K562 (cell line): ENCODE measurements at regions not wholly inside any gene's neighbourhood (a gene's known extent, or its start where the extent isn't known, plus 50 kb on each side); places are given as distances from the start of the nearest gene placed in this dataset.

Experiments
- ATAC-seq: fragments of 200-7000 bp; cut with Tn5 transposase; 3 replicates; pipeline ENCODE4 v1.9.1; 2020; ENCODE audit warnings: moderate library complexity
- BruUV-seq: library from RNA; stranded (reverse); fragments of 400-500 nt; replicated peaks from 2 replicates; lab custom pipeline; 2021; lab: Mats Ljungman, UMichigan
- CTCF ChIA-PET: fragments of 300-600 bp; formaldehyde crosslinking; extraction: SDS; loops from one replicate; lab custom pipeline; 2021; ENCODE audit warnings: low intra/inter-chr PET ratio; lab: Yijun Ruan, JAX
- POLR2A ChIA-PET: fragments of 300-600, 350-650 bp; sonication (Branson Sonifier 250); formaldehyde crosslinking; extraction: SDS; loops from one replicate; lab custom pipeline; 2021; ENCODE audit warnings: antibody characterized with exemption, inconsistent platforms; lab: Yijun Ruan, JAX
- DNase-seq, 4 experiments: peaks; one replicate each; pipeline versions ENCODE4 v3.0.0 to v3.0.0-alpha.2; 2011 to 2018; ENCODE audit warnings: low spot score in 3 of 4, mixed read lengths in 3 of 4; ENCODE audit errors: extremely low read depth in 1 of 4
- FAIRE-seq: peaks from 2 replicates; lab custom pipeline; 2011; peaks lifted over from hg19 to GRCh38; lab: Jason Lieb, UNC
- H2AFZ ChIP-seq: 2 replicates; pipeline ENCODE4 v1.6.0; 2011; ENCODE audit warnings: low read depth, low read length, control low read depth, inconsistent platforms
- H3K27ac ChIP-seq: fragments of 200-600 bp; 3 replicates; pipeline ENCODE4 v1.8.0; 2011; ENCODE audit warnings: low read depth, mild to moderate bottlenecking, control low read depth, inconsistent platforms, low read length, moderate library complexity, mixed read lengths; ENCODE audit errors: extremely low read depth
- H3K27me3 ChIP-seq, 2 experiments: fragments of 300-600 bp in 1 of 2; 2 replicates in 1 of 2; 3 replicates in 1 of 2; pipeline versions ENCODE4 v1.6.0 to v1.8.0; 2011; ENCODE audit warnings: inconsistent platforms in 2 of 2, low read length in 2 of 2, mild to moderate bottlenecking in 1 of 2, mixed read lengths in 1 of 2, moderate library complexity in 1 of 2; ENCODE audit not compliant: control insufficient read depth in 2 of 2, insufficient read depth in 2 of 2
- H3K36me3 ChIP-seq: fragments of 300-600 bp; 3 replicates; pipeline ENCODE4 v1.8.0; 2011; ENCODE audit warnings: mild to moderate bottlenecking, low read length, inconsistent platforms; ENCODE audit not compliant: control insufficient read depth, insufficient read depth
- H3K4me1 ChIP-seq, 2 experiments: fragments of 200-600 bp in 1 of 2; replicated peaks in 1 of 2; 2 replicates in 1 of 2; 3 replicates in 1 of 2; pipeline versions ENCODE4 v1.5.1 to v1.8.0; 2011; ENCODE audit warnings: inconsistent platforms in 2 of 2, low read length in 2 of 2, mild to moderate bottlenecking in 1 of 2, mixed read lengths in 1 of 2, moderate library complexity in 1 of 2; ENCODE audit not compliant: control insufficient read depth in 2 of 2, insufficient read depth in 2 of 2
- H3K4me2 ChIP-seq: 2 replicates; pipeline ENCODE4 v1.6.1; 2011; ENCODE audit warnings: low read length, control low read depth, inconsistent platforms, mixed read lengths; ENCODE audit not compliant: insufficient read depth
- H3K4me3 ChIP-seq: fragments of 200-600 bp; sonication (generic), shearing (Covaris generic); 2 replicates; pipeline ENCODE4 v1.5.1; 2016; ENCODE audit warnings: control low read depth, inconsistent platforms
- H3K79me2 ChIP-seq: fragments of 200-600 bp; 3 replicates; pipeline ENCODE4 v1.8.0; 2011; ENCODE audit warnings: low read length, inconsistent platforms; ENCODE audit not compliant: control insufficient read depth, insufficient read depth
- H3K9ac ChIP-seq, 2 experiments: 2 replicates each; pipeline versions ENCODE4 v1.6.0 to v1.6.1; 2011; ENCODE audit warnings: low read depth in 2 of 2, low read length in 2 of 2, control low read depth in 1 of 2, inconsistent platforms in 1 of 2, mild to moderate bottlenecking in 1 of 2, mixed read lengths in 1 of 2; ENCODE audit not compliant: insufficient read depth in 1 of 2
- H3K9me1 ChIP-seq: one replicate; pipeline ENCODE4 v1.6.0; 2011; ENCODE audit warnings: inconsistent platforms, mild to moderate bottlenecking, low read length, moderate library complexity; ENCODE audit not compliant: control insufficient read depth, insufficient read depth
- H3K9me3 ChIP-seq: replicated peaks from 2 replicates; pipeline ENCODE4 v1.5.1; 2011; ENCODE audit warnings: low read depth, low read length, inconsistent platforms; ENCODE audit not compliant: control insufficient read depth, insufficient read depth
- H4K20me1 ChIP-seq: replicated peaks from 2 replicates; pipeline ENCODE4 v1.6.1; 2011; ENCODE audit warnings: low read length, inconsistent platforms, mixed read lengths; ENCODE audit not compliant: control insufficient read depth, insufficient read depth
- BRF1 ChIP-seq: IDR thresholded peaks from 3 replicates; pipeline ENCODE4 v1.6.1; 2011; ENCODE audit warnings: borderline replicate concordance, mild to moderate bottlenecking; ENCODE audit not compliant: insufficient read length; ENCODE audit errors: extremely low read depth
- GABPA ChIP-seq: fragments of 200-800 bp; sonication (Bioruptor generic); conservative IDR thresholded peaks from 2 replicates; pipeline ENCODE4 v1.6.1; 2016; ENCODE audit warnings: low read depth, missing genetic modification characterization, missing compliant biosample characterization
- GTF2E2 ChIP-seq: fragments of 200-800 bp; sonication (Bioruptor generic); IDR thresholded peaks from 2 replicates; pipeline ENCODE4 v1.6.1; 2016; ENCODE audit warnings: missing genetic modification characterization, missing compliant biosample characterization
- MCM3 ChIP-seq: fragments of 450-650 bp; IDR thresholded peaks from 2 replicates; pipeline ENCODE4 v1.6.1; 2016
- MIER1 ChIP-seq: fragments of 450-650 bp; IDR thresholded peaks from 2 replicates; pipeline ENCODE4 v1.6.1; 2016; ENCODE audit warnings: antibody characterized with exemption, mild to moderate bottlenecking, low read depth
- NUFIP1 ChIP-seq: fragments of 450-650 bp; IDR thresholded peaks from 2 replicates; pipeline ENCODE4 v1.6.1; 2018; ENCODE audit not compliant: partially characterized antibody
- POLR3A ChIP-seq: IDR thresholded peaks from 2 replicates; pipeline ENCODE4 v1.6.1; 2011; ENCODE audit warnings: borderline replicate concordance, mild to moderate bottlenecking, moderate library complexity; ENCODE audit not compliant: insufficient read length, insufficient read depth; ENCODE audit errors: extremely low read depth
- RBM14 ChIP-seq: fragments of 200-400 bp; formaldehyde crosslinking; IDR thresholded peaks from 2 replicates; pipeline ENCODE4 v1.6.1; 2018; ENCODE audit warnings: low read depth, mild to moderate bottlenecking, low read length, moderate library complexity, borderline replicate concordance; ENCODE audit not compliant: insufficient read depth
- SMARCA4 ChIP-seq: fragments of 450-650 bp; IDR thresholded peaks from 2 replicates; pipeline ENCODE4 v1.6.1; 2016
- ZBTB1 ChIP-seq: sonication (generic); formaldehyde crosslinking; IDR thresholded peaks from 2 replicates; pipeline ENCODE4 v1.8.1; 2023; ENCODE audit warnings: missing genetic modification reagents, low read depth, mild to moderate bottlenecking, borderline replicate concordance
- ZBTB17 ChIP-seq: fragments of 450-650 bp; formaldehyde crosslinking; IDR thresholded peaks from 2 replicates; pipeline ENCODE4 v1.4.0; 2020; ENCODE audit warnings: mild to moderate bottlenecking
- ZNF143 ChIP-seq: sonication (generic); formaldehyde crosslinking; IDR thresholded peaks from 2 replicates; pipeline ENCODE4 v1.9.0; 2022; ENCODE audit warnings: mild to moderate bottlenecking, missing genetic modification reagents
- ZNF217 ChIP-seq: sonication (generic); formaldehyde crosslinking; IDR thresholded peaks from 2 replicates; pipeline ENCODE4 v1.8.0; 2022; ENCODE audit warnings: mild to moderate bottlenecking, missing genetic modification reagents
- ZNF408 ChIP-seq: fragments of 250-450 bp; sonication (Bioruptor Pico); IDR thresholded peaks from 2 replicates; pipeline ENCODE4 v1.4.0; 2020; ENCODE audit warnings: low read depth, mild to moderate bottlenecking, moderate library complexity
- WGBS: fragments of 100-300 bp; shearing (Covaris generic); methylation state at CpG from one replicate; pipeline ENCODE4 v1.1.6; 2016; ENCODE audit warnings: low coverage, mixed read lengths; ENCODE audit not compliant: insufficient coverage; ENCODE audit errors: missing lambda C conversion rate; 5-methylcytosine and 5-hydroxymethylcytosine counted together
- in situ Hi-C: fragments of 300-500 bp; cut with MboI; formaldehyde crosslinking; loops from 4 replicates; pipeline ENCODE4 v1.15.0; 2018; ENCODE audit warnings: inconsistent platforms, mixed read lengths
- intact Hi-C: fragments of 100-400 bp; cut with micrococcal nuclease; formaldehyde crosslinking; loops from 2 replicates; pipeline ENCODE4 v1.14.2; 2022
- TF ChIP-seq, protein P1 (sequence below): fragments of 200-400 bp; formaldehyde crosslinking; IDR thresholded peaks from 2 replicates; pipeline ENCODE4 v1.6.1; 2017; ENCODE audit warnings: mild to moderate bottlenecking, low read depth, low read length, moderate library complexity
- TF ChIP-seq, protein P2 (sequence below): fragments of 450-650 bp; IDR thresholded peaks from 2 replicates; pipeline ENCODE4 v1.6.1; 2016; ENCODE audit warnings: borderline replicate concordance

DNA sequence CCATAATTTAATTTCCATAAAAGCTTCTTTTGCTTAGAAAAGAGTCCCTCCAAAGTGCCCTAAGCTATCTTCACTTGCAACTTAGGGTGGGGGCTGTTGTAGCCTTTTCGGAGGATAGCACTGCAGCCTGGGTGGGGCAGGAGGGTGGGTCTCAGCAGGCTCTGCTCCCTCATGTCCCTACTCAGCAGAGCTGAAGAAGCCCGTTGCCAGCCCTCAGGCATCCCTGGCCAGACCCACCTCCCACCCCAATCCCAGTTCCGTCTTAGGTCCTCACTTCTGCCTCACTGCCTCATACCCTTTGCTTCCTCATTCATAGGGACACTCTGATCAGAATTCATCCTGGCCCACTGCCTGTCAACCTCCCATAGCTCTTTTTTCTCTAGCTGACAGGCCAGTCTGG lies 99.8 kb upstream of the ZMIZ1 start:
- FAIRE-seq, result no peak
- 32% methylated on average over 3 of the region's 3 CpGs for WGBS
- no peak overlapping the region for H3K4me2 ChIP-seq
- DNase-seq, result no peak
- H3K36me3 ChIP-seq, result no peaks in the 10 kb centered on the region
- H3K79me2 ChIP-seq, result no peaks in the 10 kb centered on the region
- no peaks in the 10 kb centered on the region for H4K20me1 ChIP-seq
- no peak overlapping the region for H3K9ac ChIP-seq
- no peak overlapping the region for H2AFZ ChIP-seq
- no peak for ATAC-seq
- peaks cover 0 to 10% of the 10 kb centered on the region in 2 experiments; a peak in 4 of 5 replicates for H3K27me3 ChIP-seq
- H3K4me1 ChIP-seq, result peaks cover 30 to 32% of the 10 kb centered on the region in 2 experiments
- no peak overlapping the region for H3K4me3 ChIP-seq
- no peaks in the 10 kb centered on the region for H3K9me1 ChIP-seq
- no TSS peak for BruUV-seq
- ChIA-PET POLR2A (interaction anchor here (0.7 to 1.0 kb wide), 3 partner anchors 8 to 16 kb away, joined by 3 to 4 read pairs (median 3); no protein-coding TSS in a partner anchor), CTCF (no interaction called here)
- H3K9me3 ChIP-seq, result no peaks in the 10 kb centered on the region
- intact Hi-C loops, result no loop called here
- TF ChIP-seq, protein P1, sequence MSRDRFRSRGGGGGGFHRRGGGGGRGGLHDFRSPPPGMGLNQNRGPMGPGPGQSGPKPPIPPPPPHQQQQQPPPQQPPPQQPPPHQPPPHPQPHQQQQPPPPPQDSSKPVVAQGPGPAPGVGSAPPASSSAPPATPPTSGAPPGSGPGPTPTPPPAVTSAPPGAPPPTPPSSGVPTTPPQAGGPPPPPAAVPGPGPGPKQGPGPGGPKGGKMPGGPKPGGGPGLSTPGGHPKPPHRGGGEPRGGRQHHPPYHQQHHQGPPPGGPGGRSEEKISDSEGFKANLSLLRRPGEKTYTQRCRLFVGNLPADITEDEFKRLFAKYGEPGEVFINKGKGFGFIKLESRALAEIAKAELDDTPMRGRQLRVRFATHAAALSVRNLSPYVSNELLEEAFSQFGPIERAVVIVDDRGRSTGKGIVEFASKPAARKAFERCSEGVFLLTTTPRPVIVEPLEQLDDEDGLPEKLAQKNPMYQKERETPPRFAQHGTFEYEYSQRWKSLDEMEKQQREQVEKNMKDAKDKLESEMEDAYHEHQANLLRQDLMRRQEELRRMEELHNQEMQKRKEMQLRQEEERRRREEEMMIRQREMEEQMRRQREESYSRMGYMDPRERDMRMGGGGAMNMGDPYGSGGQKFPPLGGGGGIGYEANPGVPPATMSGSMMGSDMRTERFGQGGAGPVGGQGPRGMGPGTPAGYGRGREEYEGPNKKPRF, result no peak
- no peak for TF ChIP-seq SMARCA4
- TF ChIP-seq, protein P2, sequence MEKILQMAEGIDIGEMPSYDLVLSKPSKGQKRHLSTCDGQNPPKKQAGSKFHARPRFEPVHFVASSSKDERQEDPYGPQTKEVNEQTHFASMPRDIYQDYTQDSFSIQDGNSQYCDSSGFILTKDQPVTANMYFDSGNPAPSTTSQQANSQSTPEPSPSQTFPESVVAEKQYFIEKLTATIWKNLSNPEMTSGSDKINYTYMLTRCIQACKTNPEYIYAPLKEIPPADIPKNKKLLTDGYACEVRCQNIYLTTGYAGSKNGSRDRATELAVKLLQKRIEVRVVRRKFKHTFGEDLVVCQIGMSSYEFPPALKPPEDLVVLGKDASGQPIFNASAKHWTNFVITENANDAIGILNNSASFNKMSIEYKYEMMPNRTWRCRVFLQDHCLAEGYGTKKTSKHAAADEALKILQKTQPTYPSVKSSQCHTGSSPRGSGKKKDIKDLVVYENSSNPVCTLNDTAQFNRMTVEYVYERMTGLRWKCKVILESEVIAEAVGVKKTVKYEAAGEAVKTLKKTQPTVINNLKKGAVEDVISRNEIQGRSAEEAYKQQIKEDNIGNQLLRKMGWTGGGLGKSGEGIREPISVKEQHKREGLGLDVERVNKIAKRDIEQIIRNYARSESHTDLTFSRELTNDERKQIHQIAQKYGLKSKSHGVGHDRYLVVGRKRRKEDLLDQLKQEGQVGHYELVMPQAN, result no peak
- TF ChIP-seq MIER1, result no peak
- no peak for TF ChIP-seq MCM3
- TF ChIP-seq RBM14, result no peak
- no peak for TF ChIP-seq BRF1
- TF ChIP-seq POLR3A, result no peak
- TF ChIP-seq GABPA, result no peak
- no peak for TF ChIP-seq ZNF217 (CRISPR knock-in tag)
- TF ChIP-seq GTF2E2, result no peak
- no peak for TF ChIP-seq ZBTB1
- no peak for TF ChIP-seq NUFIP1
- no peak for TF ChIP-seq ZNF143 (CRISPR knock-in tag)
- no peak for TF ChIP-seq ZNF408 (CRISPR knock-in tag)
- TF ChIP-seq ZBTB17 (CRISPR knock-in tag), result no peak
- in situ Hi-C loops, result no loop called here
- no peak overlapping the region for H3K27ac ChIP-seq
